Spleen (tissue), 11 donors: ENCODE measurements at regions not wholly inside any gene's neighbourhood (a gene's known extent, or its start where the extent isn't known, plus 50 kb on each side); places are given as distances from the start of the nearest gene placed in this dataset.

Experiments
- DNase-seq: peaks from one replicate; pipeline ENCODE4 v3.0.0-alpha.2; 2020
- H3K27ac ChIP-seq, 8 donors: fragments of 200-600 bp; sonication (generic) in 7 of 8; 1 replicate in 4 of 8; 2 replicates in 4 of 8; pipeline versions ENCODE4 v1.5.0 to v1.8.0; 2016 to 2021; ENCODE audit warnings: inconsistent platforms in 4 of 8, mild to moderate bottlenecking in 4 of 8, moderate library complexity in 1 of 8
- H3K27me3 ChIP-seq, 7 donors: fragments of 200-600 bp; sonication (generic) in 6 of 7; replicated peaks in 1 of 7; 1 replicate in 4 of 7; 2 replicates in 3 of 7; pipeline versions ENCODE4 v1.5.0 to v1.8.0; 2016 to 2021; ENCODE audit warnings: inconsistent platforms in 3 of 7, mild to moderate bottlenecking in 1 of 7
- H3K36me3 ChIP-seq, 6 donors: fragments of 200-600 bp; sonication (generic) in 5 of 6; 1 replicate in 4 of 6; 2 replicates in 2 of 6; pipeline versions ENCODE4 v1.5.0 to v1.8.0; 2016 to 2021; ENCODE audit warnings: inconsistent platforms in 2 of 6
- H3K4me1 ChIP-seq, 6 donors: fragments of 200-600 bp; sonication (generic) in 5 of 6; 1 replicate in 3 of 6; 2 replicates in 3 of 6; pipeline versions ENCODE4 v1.5.0 to v1.8.0; 2016 to 2021; ENCODE audit warnings: inconsistent platforms in 3 of 6
- H3K4me3 ChIP-seq, 8 donors: fragments of 200-600 bp; sonication (generic) in 7 of 8; 1 replicate in 4 of 8; 2 replicates in 4 of 8; pipeline versions ENCODE4 v1.5.0 to v1.8.0; 2016 to 2021; ENCODE audit warnings: inconsistent platforms in 4 of 8, mild to moderate bottlenecking in 4 of 8, moderate library complexity in 2 of 8
- H3K9me3 ChIP-seq, 8 donors: fragments of 200-600 bp; sonication (generic) in 7 of 8; 1 replicate in 4 of 8; 2 replicates in 4 of 8; pipeline versions ENCODE4 v1.5.0 to v1.8.0; 2016 to 2021; ENCODE audit warnings: inconsistent platforms in 4 of 8
- CTCF ChIP-seq, 11 experiments: fragments of 200-600 bp in 7 of 11; fragments of 450-650 bp in 4 of 11; sonication (generic) in 4 of 11; IDR thresholded peaks in 8 of 11; conservative IDR thresholded peaks in 3 of 11; 1 replicate in 7 of 11; 2 replicates in 4 of 11; pipeline versions ENCODE4 v1.4.0 to v1.8.0; 2016 to 2021; ENCODE audit warnings: antibody characterized with exemption in 11 of 11, inconsistent platforms in 4 of 11, mild to moderate bottlenecking in 1 of 11
- POLR2A ChIP-seq, 3 donors: fragments of 450-650 bp; IDR thresholded peaks; one replicate each; pipeline ENCODE4 v1.5.1; 2017; ENCODE audit warnings: antibody characterized with exemption in 3 of 3, mild to moderate bottlenecking in 1 of 3
- POLR2AphosphoS5 ChIP-seq, 3 donors: sonication (generic); formaldehyde crosslinking; IDR thresholded peaks; one replicate each; pipeline ENCODE4 v1.5.1; 2017; ENCODE audit warnings: antibody characterized with exemption in 3 of 3
- WGBS, 5 donors: extraction: QIAGEN DNeasy Blood & Tissue Kit in 3 of 5; methylation state at CpG; one replicate each; pipeline versions ENCODE4 v1.1.5 to v1.1.7; 2013 to 2018; 5-methylcytosine and 5-hydroxymethylcytosine counted together
- intact Hi-C: fragments of 100-400 bp; cut with DNase I; formaldehyde crosslinking; loops from one replicate; pipeline ENCODE4 v1.15.0; 2023; ENCODE audit warnings: low total_unique reads
- donor health status: healthy with polysubstance abuse.
- donor health status: DM: no; HTN: no; CAD: no; lungs with moderate emphysema.
- donor health status: DM: no; HTN: no; CAD: no.
- donor health status: Bipolar disorder and iron deficiency.
- donor health status: healthy.
- donor health status: DM: no; HTN: no; CAD: no.
- donor health status: DM: yes; HTN: yes; CAD: no.

DNA sequence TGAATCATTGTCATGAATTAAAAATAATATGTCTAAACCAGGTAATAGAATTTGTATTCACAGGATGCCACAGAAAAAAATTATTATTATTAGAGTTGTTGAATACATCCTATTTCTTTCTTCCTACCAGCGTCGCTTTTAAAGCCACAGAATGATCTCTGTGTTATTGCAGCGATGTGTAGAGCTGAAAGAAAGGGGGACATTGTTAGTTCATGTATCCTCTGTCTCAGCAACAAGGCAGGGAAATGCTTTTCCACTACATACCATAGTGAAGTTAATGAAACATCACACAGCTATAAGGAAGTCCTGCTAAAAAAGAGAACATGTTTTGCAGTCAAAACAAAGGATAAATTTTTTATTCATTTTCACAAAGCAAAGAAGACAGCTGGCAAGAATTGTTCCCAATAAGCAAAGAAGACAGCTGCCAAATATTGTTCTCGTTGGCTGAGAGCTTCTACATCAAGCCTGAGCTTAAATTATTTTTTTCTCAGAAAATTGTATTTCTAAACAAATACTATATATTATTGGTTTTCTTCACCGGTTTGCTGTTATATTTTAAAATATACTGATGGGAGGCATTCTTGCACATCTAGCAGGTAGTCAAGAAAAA, 1234.4 kb downstream of the SUCLG1 start:
- 82 to 89% (median 86%) methylated on average over 5 of the region's 5 CpGs for WGBS, 5 donors
- DNase-seq, result no peak
- Histone ChIP-seq H3K4me3 (no peak overlapping the region), H3K9me3 (peaks cover 0 to 3% (median 0%) of the 10 kb centered on the region in 8 donors), H3K36me3 (no peaks in the 10 kb centered on the region), H3K27ac (no peak overlapping the region), H3K4me1 (no peaks in the 10 kb centered on the region), H3K27me3 (no peaks in the 10 kb centered on the region)
- intact Hi-C loops, result no loop called here
- TF ChIP-seq CTCF (IDR thresholded peaks at IDR 0.05 in 8 of 11, conservative IDR thresholded peaks at IDR 0.05 in 3 of 11) (no peak), POLR2AphosphoS5 (IDR thresholded peaks at IDR 0.05) (no peak), POLR2A (IDR thresholded peaks at IDR 0.05) (no peak)

- no peak overlapping the region for H3K4me3 ChIP-seq
- no peak for DNase-seq
- intact Hi-C loops, result no loop called here
- peaks cover 0 to 5% (median 0%) of the 10 kb centered on the region in 8 donors for H3K9me3 ChIP-seq
- 81 to 85% (median 81%) methylated on average over 4 of the region's 4 CpGs for WGBS, 5 donors
- H3K36me3 ChIP-seq, result no peaks in the 10 kb centered on the region
- TF ChIP-seq CTCF (IDR thresholded peaks at IDR 0.05 in 8 of 11, conservative IDR thresholded peaks at IDR 0.05 in 3 of 11), result no peak
- no peak for TF ChIP-seq POLR2A (IDR thresholded peaks at IDR 0.05)
- TF ChIP-seq POLR2AphosphoS5 (IDR thresholded peaks at IDR 0.05), result no peak
- H3K27me3 ChIP-seq, result no peaks in the 10 kb centered on the region
- H3K4me1 ChIP-seq, result no peaks in the 10 kb centered on the region
- no peak overlapping the region for H3K27ac ChIP-seq
Measured at GRCh38 chr2:83221258-83221657, 1237.8 kb downstream of the SUCLG1 start.

GRCh38 chr2:83217854-83218253, 1241.2 kb downstream of the SUCLG1 start:
- intact Hi-C loops, result no loop called here

GRCh38 chr2:83196225-83196624, 1262.9 kb downstream of the SUCLG1 start:
- no peaks in the 10 kb centered on the region for H3K27me3 ChIP-seq
- no peaks in the 10 kb centered on the region for H3K36me3 ChIP-seq
- peaks cover 0 to 3% (median 0%) of the 10 kb centered on the region in 8 donors for H3K9me3 ChIP-seq
- H3K27ac ChIP-seq, result peak overlapping the region in 4 of 8 donors; percentile 14 to 52 (median 38)
- H3K4me3 ChIP-seq, result no peak overlapping the region
- no peak for DNase-seq
- 0 to 11% (median 2%) methylated on average over 1 of the region's 1 CpG for WGBS, 5 donors
- no peaks in the 10 kb centered on the region for H3K4me1 ChIP-seq
- intact Hi-C loops, result no loop called here
- TF ChIP-seq POLR2A (IDR thresholded peaks at IDR 0.05) (no peak), CTCF (IDR thresholded peaks at IDR 0.05 in 8 of 11, conservative IDR thresholded peaks at IDR 0.05 in 3 of 11) (peak in 9 of 11 experiments; percentile 28 to 57 (median 44))

More at GRCh38 chr2:83217854-83218253, 1241.2 kb downstream of the SUCLG1 start:
- DNase-seq, result no peak
- Histone ChIP-seq H3K27me3 (no peaks in the 10 kb centered on the region), H3K27ac (no peak overlapping the region), H3K36me3 (no peaks in the 10 kb centered on the region), H3K9me3 (peaks cover 0 to 5% (median 0%) of the 10 kb centered on the region in 8 donors), H3K4me3 (no peak overlapping the region), H3K4me1 (no peaks in the 10 kb centered on the region)
- no peak for TF ChIP-seq CTCF (IDR thresholded peaks at IDR 0.05 in 8 of 11, conservative IDR thresholded peaks at IDR 0.05 in 3 of 11)
- 76 to 87% (median 78%) methylated on average over 4 of the region's 4 CpGs for WGBS, 5 donors
